Upper lobe of left lung (tissue), 6 donors: ENCODE measurements at regions not wholly inside any gene's neighbourhood (a gene's known extent, or its start where the extent isn't known, plus 50 kb on each side); places are given as distances from the start of the nearest gene placed in this dataset.

Source experiments
- ATAC-seq, 2 donors: fragments of 200-7000 bp; cut with Tn5 transposase; one replicate each; pipeline ENCODE4 v1.9.1; 2022; ENCODE audit warnings: mild to moderate bottlenecking in 2 of 2, moderate library complexity in 2 of 2; ENCODE audit not compliant: low FRiP score in 2 of 2
- DNase-seq, 2 donors: peaks; one replicate each; pipeline ENCODE4 v3.0.0-alpha.2; 2019 to 2020
- H3K27ac ChIP-seq, 4 donors: fragments of 200-600 bp; sonication (generic); one replicate each; pipeline ENCODE4 v1.5.1; 2016 to 2019
- H3K27me3 ChIP-seq, 4 donors: fragments of 200-600 bp; sonication (generic); one replicate each; pipeline ENCODE4 v1.5.1; 2017 to 2019
- H3K36me3 ChIP-seq, 4 donors: fragments of 200-600 bp; sonication (generic); one replicate each; pipeline ENCODE4 v1.5.1; 2016 to 2019
- H3K4me1 ChIP-seq, 4 donors: fragments of 200-600 bp; sonication (generic); one replicate each; pipeline ENCODE4 v1.5.1; 2018 to 2019
- H3K4me3 ChIP-seq, 4 donors: fragments of 200-600 bp; sonication (generic); one replicate each; pipeline ENCODE4 v1.5.1; 2017 to 2019; ENCODE audit warnings: mild to moderate bottlenecking in 2 of 4, moderate library complexity in 1 of 4
- H3K9me3 ChIP-seq, 4 donors: fragments of 200-600 bp; sonication (generic); one replicate each; pipeline ENCODE4 v1.5.1; 2018 to 2019
- CTCF ChIP-seq, 6 experiments: fragments of 450-650 bp in 4 of 6; fragments of 200-600 bp in 2 of 6; sonication (generic) in 2 of 6; IDR thresholded peaks; one replicate each; pipeline ENCODE4 v1.5.1; 2016 to 2019; ENCODE audit warnings: antibody characterized with exemption in 6 of 6
- EP300 ChIP-seq, 4 donors: sonication (generic); formaldehyde crosslinking; IDR thresholded peaks; one replicate each; pipeline ENCODE4 v1.5.1; 2017; ENCODE audit warnings: antibody characterized with exemption in 4 of 4, control low read depth in 2 of 4
- POLR2A ChIP-seq, 4 donors: fragments of 450-650 bp; IDR thresholded peaks; one replicate each; pipeline ENCODE4 v1.5.1; 2016 to 2017; ENCODE audit warnings: antibody characterized with exemption in 4 of 4, mild to moderate bottlenecking in 2 of 4
- POLR2AphosphoS5 ChIP-seq, 2 donors: sonication (generic); formaldehyde crosslinking; IDR thresholded peaks; one replicate each; pipeline ENCODE4 v1.5.1; 2017; ENCODE audit warnings: antibody characterized with exemption in 2 of 2
- WGBS, 2 donors: methylation state at CpG; one replicate each; pipeline ENCODE4 v1.1.5; 2017 to 2018; 5-methylcytosine and 5-hydroxymethylcytosine counted together
- donor health status: DM: no; HTN: no; CAD: no; lungs with moderate emphysema.
- donor health status: DM: no; HTN: yes; CAD: no; lungs with severe emphysema.

- no peak for DNase-seq
- ATAC-seq: no peak
- Histone ChIP-seq H3K4me3 (no peak overlapping the region), H3K36me3 (no peaks in the 10 kb centered on the region), H3K4me1 (no peaks in the 10 kb centered on the region), H3K27me3 (no peaks in the 10 kb centered on the region), H3K27ac (no peak overlapping the region), H3K9me3 (no peaks in the 10 kb centered on the region)
- 68 to 71% methylated on average over 9 to 10 of the region's 10 CpGs for WGBS, 2 donors
- TF ChIP-seq POLR2AphosphoS5 (IDR thresholded peaks at IDR 0.05) (no peak), EP300 (IDR thresholded peaks at IDR 0.05) (no peak), POLR2A (IDR thresholded peaks at IDR 0.05) (no peak), CTCF (IDR thresholded peaks at IDR 0.05) (no peak)
Measured at GRCh38 chr5:141760753-141761152, 78.7 kb upstream of the ARAP3 start.

GRCh38 chr5:141760193-141760592 lies 78.2 kb upstream of the ARAP3 start:
- no peaks in the 10 kb centered on the region for H3K9me3 ChIP-seq
- H3K36me3 ChIP-seq: no peaks in the 10 kb centered on the region
- TF ChIP-seq POLR2AphosphoS5 (IDR thresholded peaks at IDR 0.05): no peak
- H3K4me1 ChIP-seq: no peaks in the 10 kb centered on the region
- WGBS, 2 donors: 66 to 73% methylated on average over 4 of the region's 4 CpGs
- no peak for DNase-seq
- no peak for ATAC-seq
- no peak overlapping the region for H3K27ac ChIP-seq
- no peaks in the 10 kb centered on the region for H3K27me3 ChIP-seq
- no peak overlapping the region for H3K4me3 ChIP-seq

- Histone ChIP-seq H3K4me1 (no peaks in the 10 kb centered on the region), H3K27ac (no peak overlapping the region), H3K4me3 (no peak overlapping the region), H3K36me3 (no peaks in the 10 kb centered on the region), H3K9me3 (no peaks in the 10 kb centered on the region), H3K27me3 (peaks cover 0 to 7% (median 1%) of the 10 kb centered on the region in 4 donors)
- ATAC-seq: no peak
- WGBS, 2 donors: 31 to 34% methylated on average over 15 to 22 of the region's 22 CpGs
- DNase-seq: no peak
- TF ChIP-seq POLR2A (IDR thresholded peaks at IDR 0.05) (no peak), EP300 (IDR thresholded peaks at IDR 0.05) (no peak), CTCF (IDR thresholded peaks at IDR 0.05) (no peak), POLR2AphosphoS5 (IDR thresholded peaks at IDR 0.05) (no peak)
Measured at GRCh38 chr5:141758310-141758998, 76.4 kb upstream of the ARAP3 start.

- H3K4me1 ChIP-seq: no peaks in the 10 kb centered on the region
- no peak overlapping the region for H3K4me3 ChIP-seq
- no peaks in the 10 kb centered on the region for H3K36me3 ChIP-seq
- 51 to 67% methylated on average over 5 to 6 of the region's 6 CpGs for WGBS, 2 donors
- TF ChIP-seq CTCF (IDR thresholded peaks at IDR 0.05) (peak in 5 of 6 experiments; percentile 15 to 34 (median 31)), EP300 (IDR thresholded peaks at IDR 0.05) (no peak), POLR2A (IDR thresholded peaks at IDR 0.05) (no peak)
- no peak for ATAC-seq
- no peaks in the 10 kb centered on the region for H3K9me3 ChIP-seq
- no peak overlapping the region for H3K27ac ChIP-seq
- peaks cover 0 to 12% (median 4%) of the 10 kb centered on the region in 4 donors for H3K27me3 ChIP-seq
- no peak for DNase-seq
Measured at GRCh38 chr5:141757402-141757801, 75.4 kb upstream of the ARAP3 start.

- DNase-seq (no peak), ATAC-seq (no peak)
- peaks cover 0 to 12% (median 4%) of the 10 kb centered on the region in 4 donors for H3K27me3 ChIP-seq
Measured at GRCh38 chr5:141756196-141756595, 74.2 kb upstream of the ARAP3 start.

More at GRCh38 chr5:141756196-141756595, 74.2 kb upstream of the ARAP3 start:
- Histone ChIP-seq H3K36me3 (no peaks in the 10 kb centered on the region), H3K4me1 (no peaks in the 10 kb centered on the region), H3K9me3 (no peaks in the 10 kb centered on the region), H3K4me3 (no peak overlapping the region), H3K27ac (no peak overlapping the region)
- 74 to 87% methylated on average over 3 of the region's 3 CpGs for WGBS, 2 donors
- TF ChIP-seq CTCF (IDR thresholded peaks at IDR 0.05) (no peak), POLR2AphosphoS5 (IDR thresholded peaks at IDR 0.05) (no peak), POLR2A (IDR thresholded peaks at IDR 0.05) (no peak), EP300 (IDR thresholded peaks at IDR 0.05) (no peak)
